ENCODE measurements at regions not wholly inside any gene's neighbourhood (a gene's known extent, or its start where the extent isn't known, plus 50 kb on each side); places are given as distances from the start of the nearest gene placed in this dataset.

DNA sequence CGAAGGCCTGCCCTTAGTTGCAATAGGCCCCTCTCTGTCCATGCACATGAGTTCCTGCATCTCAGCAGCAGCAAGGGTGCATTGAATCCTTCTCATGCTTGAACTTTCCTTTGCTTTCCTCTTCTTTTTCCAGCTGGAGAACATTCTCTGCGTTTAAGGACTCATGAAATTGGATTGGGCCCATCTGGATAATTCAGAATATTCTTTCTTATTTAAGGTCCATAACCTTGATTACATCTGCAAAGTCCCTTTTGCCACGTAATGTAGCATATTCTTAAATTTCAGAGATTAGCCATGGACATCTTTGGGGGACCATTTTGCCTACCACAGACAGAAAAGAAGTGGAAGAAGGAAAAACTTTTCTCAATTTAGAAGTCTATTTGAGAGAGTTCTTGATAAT lies 159.7 kb upstream of the C21orf91 start:
- no peak for DNase-seq

DNA sequence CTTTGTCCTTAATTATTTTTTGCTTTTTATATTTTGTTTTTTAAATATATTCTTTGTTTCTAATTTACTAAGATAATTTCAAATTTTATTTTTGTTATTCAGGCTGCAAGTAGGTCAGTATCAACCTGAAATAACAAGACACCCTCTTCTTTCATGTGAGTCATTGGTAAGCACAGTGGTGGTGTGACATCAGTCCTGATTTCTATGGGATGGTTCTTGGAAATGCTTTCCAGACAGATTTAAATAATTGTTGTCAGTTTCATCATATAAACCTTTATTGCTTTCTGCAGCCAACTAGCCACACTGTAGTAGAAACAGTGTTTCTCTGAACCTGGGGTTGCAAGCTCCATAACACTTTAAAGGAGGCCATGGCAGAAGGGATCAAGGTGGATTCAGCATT lies 157.5 kb upstream of the C21orf91 start:
- DNase-seq = no peak

DNA sequence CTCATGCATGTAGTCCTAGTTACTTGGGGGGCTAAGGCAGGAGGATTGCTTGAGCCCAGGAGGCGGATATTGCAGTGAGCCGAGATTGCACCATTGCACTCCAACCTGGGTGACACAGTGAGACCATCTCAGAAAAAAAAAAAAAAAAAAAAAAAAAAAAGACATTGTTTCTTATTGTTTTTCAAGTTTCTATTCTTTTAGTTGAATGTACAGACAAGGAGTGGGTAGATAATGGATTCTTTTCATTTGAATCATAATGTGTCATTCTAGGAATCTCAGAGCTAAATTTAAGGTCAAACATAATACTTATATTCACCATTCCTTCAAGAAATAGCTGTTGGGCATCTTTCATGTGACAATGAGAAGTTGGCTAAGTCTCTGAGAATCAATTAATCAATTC lies 157.0 kb upstream of the C21orf91 start:
- no peak for DNase-seq

DNA sequence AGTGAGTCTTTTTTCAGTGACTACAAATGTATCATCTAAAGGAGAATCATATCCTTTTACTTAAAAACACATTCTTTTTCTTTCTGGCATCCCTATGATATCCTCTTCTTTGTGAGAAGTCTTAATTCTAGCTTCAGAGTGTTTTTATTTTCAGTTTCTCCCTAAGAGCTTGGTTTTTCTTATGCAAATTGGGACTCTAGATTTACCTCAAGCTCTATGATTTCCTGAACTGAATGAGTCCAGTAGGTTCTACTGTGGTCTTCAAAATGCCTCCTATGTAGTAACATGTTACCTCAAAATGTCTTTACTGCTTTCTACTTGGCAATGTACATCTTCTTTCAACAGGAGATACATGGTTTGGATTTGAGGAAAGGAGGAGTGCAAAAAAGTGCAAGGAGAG lies 148.2 kb upstream of the C21orf91 start:
- no peak for DNase-seq

DNA sequence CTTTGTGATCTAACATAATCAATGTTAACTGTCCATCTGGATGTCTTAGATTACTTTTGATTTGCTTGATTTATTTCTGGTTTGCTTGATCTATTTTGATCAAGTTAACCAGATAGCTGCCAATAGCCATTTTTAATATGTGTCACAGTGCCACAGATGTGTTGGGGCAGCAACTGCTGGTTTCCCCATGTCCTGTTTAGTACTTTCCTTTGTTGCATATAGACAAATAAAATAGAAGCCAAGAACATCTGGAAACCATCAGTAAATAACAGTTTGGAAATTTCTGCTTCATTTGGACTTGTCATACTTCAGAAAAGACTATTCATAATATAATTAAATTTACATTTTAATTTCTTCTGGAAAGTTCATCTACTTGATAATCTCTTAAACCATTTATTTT lies 145.6 kb upstream of the C21orf91 start:
- no peak for DNase-seq

DNA sequence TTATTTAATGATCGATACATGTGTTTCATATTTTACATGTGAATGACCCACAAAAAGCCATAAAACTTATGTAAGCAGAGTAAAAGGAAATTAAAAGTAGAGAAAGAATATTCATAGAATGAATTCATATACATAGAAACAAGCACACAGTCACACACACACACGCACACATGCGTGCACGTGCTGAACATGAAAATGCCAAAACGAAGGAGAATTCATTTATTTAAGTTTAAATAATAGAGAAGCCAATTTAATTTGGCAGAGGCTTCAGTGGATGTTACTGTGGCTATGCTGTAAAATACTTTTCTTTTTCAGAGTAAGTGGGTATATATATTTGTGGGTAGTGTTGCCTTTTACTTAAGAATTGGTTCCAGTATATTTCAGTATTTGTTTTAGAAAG lies 145.0 kb upstream of the C21orf91 start:
- no peak for DNase-seq

DNA sequence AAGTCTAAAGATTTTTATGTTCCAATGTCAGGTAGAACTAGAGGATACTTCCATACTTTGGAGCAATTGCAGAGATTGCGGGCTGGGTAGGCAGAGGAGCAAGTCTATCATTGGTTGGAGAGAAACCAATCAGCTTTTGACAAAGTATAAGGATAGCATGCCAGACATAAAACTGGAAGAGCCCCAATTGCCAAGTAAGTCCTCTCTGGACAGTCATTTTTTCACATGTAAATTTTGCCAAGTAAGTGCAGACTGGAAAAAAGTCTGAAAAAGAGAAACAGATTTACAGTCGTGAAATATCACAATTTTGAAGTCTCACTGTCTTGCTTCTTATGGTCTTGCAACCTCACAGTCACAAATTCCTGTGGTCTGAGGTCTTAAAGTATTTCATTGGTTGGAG lies 131.4 kb upstream of the C21orf91 start:
- no peak for DNase-seq

DNA sequence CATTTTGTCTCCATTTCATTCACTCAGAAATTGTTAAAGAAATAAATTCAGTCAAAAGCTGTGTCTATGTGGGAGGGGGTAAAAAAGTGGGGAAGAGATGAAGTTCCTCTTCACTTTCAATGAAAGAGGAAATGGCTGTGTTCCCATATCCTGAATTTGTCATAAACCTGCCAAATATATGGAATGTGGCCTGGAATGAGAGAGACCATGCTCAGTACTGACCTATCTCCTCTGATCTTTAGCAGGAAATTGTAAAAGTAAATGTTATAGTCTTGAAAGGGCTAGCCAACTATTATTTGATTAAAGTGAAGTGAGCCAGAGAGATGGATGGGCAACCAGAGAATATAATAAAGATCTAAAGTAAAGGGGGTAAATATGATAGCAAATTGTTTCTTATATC lies 130.3 kb upstream of the C21orf91 start:
- DNase-seq = no peak

DNA sequence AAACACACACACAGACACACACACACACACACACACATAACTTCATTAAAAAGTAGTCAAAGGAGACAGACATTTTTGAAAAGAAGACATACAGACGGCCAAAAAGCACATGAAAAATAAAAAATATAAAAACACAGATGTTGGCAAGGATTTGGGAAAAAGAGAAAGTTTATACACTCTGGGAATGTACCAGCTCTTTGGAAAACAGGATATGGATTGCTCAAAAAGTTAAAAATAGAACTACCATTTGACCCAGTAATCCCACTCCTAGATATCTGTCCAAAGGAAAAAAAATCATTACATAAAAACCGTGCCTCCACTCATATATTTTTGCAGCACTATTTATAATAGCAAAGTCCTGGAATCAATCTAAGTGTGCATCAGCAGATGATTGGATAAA lies 128.4 kb upstream of the C21orf91 start:
- no peak for DNase-seq

DNA sequence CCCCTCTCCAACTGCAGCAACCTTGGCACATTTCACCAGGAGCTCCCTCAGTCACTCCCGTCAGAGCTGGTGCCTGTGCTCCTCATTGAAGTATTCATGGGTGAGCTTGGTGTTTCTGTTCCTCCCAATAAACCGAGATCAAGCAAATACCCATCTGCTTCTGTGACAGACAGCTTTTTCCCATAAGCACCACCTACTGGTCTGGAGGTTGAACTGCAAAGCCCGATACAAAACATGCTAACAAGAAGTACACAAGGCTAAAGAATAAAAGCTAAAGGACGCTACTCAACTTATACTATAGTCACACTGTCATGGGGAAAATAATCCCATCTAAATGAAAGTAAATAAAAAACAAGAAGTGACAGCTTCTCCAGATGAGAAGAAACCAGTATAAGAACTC lies 111.9 kb upstream of the C21orf91 start:
- DNase-seq = no peak

DNA sequence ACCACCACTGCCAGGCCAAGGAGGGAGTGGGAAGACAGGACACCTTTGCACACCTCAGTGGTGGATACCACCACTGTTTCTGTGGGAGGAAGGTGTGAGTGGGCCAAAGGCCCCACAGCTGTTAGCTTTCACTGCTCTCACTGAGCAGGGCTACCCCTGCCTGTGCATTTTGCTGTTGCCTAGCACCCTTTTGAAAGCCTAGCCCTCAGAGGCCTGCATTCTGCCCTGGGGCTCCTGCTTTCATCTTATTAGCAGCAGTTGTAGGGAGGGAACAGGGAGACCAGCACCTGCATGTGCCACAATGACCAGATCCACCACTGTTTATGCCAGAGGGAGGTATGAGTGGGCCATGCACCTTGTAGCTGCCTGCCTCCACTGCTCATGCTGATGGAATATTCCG lies 110.9 kb upstream of the C21orf91 start:
- DNase-seq = no peak

DNA sequence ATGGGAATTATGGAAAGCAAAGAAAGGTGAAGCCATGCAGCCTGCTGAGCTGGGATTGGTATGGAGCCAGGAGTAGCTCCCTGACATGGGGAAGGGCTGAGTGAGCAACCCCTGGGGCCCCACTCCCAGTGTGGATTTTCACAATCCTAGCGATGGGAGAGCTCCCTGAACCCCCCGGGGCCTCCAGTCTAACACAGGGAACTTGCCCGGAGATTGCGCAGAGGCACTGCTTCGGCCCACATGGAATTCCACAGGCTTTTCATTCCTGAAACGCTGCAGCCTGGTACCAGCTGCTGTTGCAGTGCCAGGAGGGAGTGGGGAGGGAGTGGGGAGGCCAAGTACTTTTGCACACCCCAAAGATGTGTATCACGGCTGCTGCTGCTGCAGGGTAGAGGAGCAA lies 110.4 kb upstream of the C21orf91 start:
- no peak for DNase-seq

DNA sequence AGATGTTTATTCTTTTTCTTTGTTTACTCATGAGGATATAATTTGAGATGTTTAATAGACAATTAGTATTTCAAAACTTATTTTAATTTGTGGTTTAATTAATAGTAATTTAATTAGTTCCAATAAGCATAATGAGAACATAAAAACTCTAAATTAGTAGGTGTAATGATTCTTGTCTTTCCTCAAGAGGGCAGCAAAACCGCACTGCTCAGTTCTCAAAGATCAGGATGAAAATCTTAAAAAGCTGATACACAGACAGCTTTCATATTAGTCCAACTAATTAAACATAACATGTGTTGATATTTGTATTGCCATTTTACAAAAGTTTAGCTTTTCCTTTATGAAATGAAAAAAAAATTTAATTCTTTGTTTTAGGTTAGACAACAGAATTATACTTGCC lies 106.7 kb upstream of the C21orf91 start:
- DNase-seq = peak; percentile 59

DNA sequence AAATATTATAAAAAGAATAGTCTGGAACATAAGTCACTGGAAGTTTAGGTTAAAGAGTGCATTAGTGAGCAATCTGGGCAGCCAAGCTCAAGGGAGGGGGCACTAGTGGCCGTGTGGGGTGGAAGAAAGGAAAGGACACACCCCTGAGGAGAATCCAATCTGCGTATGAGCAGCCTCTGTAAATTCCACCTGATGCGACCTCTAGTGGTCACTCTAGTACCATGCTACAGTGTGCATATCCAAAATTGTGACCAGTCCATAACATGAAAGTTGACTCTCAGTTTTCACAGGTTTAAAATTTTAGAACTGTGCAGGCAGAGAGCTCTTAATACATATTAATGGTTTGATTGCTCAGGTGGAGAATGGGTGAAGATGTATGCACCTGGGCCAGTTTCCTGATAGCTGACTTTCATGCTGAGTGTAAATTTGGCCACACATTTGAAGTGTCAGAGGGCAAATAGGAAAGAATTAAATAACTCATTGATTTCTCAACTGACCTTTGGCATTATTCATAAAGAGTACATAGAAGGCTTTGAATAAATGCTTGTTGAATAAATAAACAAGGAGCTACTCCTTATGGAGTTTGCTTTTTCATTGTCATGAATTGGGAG lies 105.9 kb upstream of the C21orf91 start:
- peak; percentile 82 for DNase-seq

DNA sequence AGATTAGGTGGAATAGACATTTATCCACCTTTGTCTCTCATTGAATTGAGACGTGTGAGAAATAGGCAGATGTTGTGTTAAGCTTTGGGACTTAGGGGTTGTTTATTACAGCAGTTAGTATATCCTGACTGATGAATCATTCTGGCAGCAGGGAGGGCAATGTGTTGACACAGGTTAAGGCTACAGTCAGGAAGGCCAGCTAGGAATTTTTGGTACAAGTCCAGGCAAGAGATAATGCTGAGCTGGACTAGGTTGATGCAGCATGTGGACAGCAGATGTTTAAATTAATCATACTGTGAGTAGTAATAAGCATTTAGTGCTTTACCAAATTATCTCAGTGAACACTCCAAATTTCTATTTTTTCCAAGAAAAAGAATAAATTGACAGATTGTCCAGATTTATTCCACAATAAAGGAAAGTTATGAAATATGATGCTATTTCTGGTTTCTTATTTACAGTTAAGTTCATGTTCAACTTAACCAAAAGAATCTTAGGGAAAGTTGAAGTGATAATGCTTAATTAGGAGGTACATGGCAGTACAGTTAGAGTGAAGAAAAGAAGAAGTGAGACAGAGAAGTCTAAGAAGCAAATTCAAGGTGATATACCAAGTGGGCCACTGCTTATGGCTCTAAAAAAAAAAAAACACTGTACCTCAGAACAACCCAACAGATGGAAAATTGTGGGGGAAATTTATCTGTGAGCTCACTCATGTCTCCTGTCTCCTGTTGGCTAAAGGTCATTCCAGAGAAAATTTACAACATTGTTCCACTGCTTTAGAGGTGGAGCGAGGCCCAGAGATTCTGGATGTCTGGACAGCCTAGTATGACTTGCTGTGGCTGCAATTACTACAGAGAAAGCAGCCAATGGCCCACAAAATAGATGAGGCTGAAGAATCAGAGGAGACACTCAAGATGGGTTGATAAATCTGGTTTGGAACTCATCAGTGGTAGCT lies 102.7 kb upstream of the C21orf91 start:
- DNase-seq = no peak

DNA sequence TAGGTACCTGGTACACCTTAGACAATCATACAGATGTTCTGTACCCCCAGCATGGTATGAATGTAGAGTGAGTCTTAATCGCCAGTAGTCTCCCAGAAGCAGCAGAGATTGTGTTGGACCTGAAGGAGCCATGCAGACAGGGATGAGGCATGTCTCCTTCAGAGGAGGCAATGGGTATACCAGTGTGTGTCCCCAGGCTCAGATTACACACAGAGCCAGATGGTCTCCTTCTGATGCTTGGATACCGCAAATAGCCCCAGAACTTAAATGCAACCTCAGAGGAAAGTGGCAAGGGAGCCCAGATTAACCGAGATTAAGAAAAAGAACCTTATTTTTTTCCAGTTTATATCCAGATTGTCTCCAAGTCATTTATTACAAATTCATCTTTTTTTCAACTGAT lies 96.8 kb upstream of the C21orf91 start:
- no peak for DNase-seq

DNA sequence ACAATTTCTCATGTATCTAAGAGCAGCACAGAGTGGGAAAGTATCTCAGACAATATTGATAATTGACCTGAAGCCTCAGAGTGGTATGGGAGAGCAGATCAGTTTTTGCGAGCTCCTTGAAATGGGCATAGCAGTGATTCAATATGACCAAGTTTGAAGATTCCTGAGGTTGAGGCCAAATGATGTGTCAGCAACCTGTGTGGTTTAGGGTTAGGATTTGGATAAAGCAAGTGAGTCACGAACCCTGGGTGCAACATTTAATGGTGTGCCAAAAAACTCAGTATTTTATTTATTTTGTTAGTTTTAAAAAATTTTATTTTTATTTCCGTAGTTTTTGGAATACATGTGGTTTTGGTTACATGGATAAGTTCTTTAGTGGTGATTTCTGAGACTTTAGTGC lies 92.5 kb upstream of the C21orf91 start:
- DNase-seq = no peak

DNA sequence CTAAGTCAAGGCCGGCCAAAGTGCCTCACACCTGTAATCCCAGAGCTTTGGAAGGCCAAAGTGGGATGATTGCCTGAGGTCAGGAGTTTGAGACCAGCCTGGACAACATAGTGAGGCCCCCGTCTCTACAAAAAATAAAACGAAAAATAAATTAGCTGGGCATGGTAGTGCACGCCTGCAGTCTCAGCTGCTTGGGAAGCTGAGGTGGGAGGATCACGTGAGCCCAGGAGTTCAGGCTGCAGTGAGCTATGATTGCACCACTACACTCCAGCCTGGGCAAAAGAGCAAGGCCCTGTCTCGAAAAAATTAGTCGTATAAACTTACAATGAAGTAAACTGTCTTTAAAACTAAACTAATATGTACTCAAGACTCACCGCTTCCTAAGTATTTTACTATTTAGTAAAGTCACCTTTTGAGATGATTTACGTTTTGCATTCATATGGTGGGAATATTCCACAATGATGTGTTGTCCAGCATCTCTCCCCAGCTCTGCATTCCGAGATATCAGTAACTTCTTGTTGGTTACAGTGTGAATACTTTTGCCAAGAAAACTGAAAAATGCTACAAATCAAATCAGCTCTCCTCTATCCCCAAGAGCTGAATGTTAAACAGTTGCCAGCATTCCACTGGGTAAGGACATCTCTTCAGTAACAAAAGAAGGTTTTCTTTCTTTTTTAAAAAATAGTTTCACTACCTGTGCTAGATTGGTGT lies 84.9 kb upstream of the C21orf91 start:
- no peak for DNase-seq

DNA sequence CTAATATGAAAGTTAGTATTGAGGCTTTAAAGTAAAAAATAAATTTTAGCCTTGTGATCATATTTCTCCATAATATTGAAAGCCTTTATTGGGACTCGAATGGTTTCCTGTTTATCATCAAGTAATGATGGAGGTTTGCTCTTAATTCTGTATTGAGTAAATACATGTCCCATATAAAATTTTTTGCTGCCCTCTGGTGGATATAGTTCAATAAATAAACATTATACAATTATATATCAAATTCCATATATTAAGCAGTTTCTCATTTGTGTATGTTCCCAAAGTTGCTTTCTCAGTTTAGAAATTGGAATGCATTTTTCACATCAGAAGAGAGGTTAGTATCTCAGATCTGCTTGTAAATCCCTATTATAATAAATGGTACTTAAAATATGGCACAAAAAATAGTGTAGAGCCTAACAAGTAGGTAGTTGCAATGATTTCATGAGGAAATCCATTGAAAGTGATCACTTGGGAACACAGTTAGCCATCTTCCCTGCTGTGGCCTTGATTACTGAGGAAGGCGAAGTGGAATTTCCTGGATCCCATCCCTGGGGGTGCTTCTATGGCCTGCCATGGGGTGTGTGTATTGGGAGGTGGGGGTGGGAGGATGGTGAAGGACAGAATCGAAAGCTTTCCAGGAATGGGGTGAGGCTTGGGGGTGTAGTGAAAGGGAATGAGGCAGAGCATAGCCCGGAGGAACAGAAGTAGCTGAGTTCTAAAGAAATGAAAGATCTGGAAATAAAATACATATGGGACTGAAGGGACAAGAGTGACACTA lies 84.1 kb upstream of the C21orf91 start:
- peak; percentile 53 for DNase-seq

DNA sequence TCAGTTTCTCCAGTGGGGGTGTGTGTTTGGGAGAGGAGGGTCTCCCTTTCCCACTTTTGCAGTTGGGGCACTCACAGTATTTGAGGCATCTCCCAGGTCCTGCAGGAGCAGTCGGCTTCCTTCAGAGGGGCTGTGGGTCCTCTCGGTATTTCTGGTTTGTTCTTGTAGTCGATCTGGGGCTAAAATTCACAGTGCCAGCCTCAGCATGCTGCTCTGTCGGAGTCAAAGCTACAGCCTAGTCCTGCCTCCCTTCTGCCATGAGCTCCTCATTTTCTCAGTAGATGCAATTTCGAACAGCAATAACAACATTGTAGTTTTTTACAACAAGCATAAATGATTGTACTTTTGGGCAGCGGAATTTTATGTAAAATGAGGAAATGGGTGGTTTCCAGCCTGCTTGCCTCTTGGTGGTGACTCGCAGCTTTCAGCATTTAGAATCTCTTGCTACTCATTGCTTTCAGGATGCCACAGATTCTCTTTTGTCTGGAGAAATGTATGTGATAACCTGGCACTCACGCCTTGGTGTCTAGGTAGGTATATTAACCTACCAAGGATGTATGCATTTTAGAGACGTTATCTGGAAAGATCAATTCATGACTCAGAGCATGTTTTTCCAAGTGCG lies 82.4 kb upstream of the C21orf91 start:
- no peak for DNase-seq

DNA sequence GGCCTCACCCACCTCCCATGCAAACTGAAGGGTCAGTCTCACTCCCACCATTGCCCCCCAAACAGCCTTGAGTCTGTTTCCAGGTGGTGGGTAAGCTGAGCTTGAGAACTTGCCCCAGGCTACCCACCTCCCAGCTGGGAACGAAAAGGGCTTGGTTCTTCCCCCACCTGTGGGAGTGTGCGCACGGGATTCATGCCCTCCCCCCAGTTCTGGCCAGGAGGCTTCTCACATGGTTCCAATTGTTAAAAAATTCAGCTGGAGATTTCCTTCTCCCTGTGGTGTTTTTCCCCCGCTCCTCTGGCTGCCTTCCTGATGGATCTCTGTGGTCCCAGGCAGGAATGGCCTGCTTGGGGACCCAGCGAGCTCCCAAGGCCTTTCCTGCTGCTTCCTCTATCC lies 81.8 kb upstream of the C21orf91 start:
- DNase-seq = no peak

DNA sequence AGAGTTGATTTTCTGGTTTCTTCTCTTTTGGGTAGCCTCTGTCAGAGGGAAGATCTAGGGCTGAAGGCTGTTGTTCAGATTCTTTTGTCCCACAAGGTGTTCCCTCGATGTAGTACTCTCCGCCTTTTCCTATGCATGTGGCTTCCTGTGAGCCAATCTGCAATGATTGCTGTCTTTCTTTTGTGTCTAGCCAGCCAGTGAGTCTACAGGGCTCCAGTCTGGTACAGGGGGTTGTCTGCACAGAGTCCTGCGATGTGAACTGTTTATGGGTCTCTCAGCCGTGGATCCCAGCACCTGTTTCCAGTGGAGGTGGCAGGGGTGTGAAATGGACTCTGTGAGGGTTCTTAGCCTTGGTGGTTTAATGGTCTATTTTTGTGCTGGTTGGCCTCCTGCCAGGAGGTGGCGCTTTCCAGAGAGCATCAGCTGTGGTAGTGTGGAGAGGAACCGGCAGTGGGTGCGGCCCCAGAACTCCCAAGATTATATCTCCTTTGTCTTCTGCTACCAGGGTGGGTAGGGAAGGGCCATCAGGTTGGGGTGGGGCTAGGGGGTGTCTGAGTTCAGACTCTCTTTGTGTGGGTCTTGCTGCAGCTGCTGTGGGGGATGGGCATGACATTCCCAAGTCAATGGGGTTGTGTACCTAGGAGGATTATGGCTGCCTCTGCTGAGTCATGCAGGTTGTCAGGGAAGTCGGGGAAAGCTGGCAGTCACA lies 81.3 kb upstream of the C21orf91 start:
- no peak for DNase-seq

Data from eye (tissue), 1 donor.